HCT116 (cell line): ENCODE measurements at regions not wholly inside any gene's neighbourhood (a gene's known extent, or its start where the extent isn't known, plus 50 kb on each side); places are given as distances from the start of the nearest gene placed in this dataset.

ENCODE experiments used
- ATAC-seq: fragments of 200-7000 bp; cut with Tn5 transposase; 2 replicates; pipeline ENCODE4 v1.9.1; 2020; ENCODE audit warnings: mild to moderate bottlenecking, moderate library complexity
- BruUV-seq: library from RNA; stranded (reverse); fragments of 400-500 nt; replicated peaks from 2 replicates; lab custom pipeline; 2021; lab: Mats Ljungman, UMichigan
- CTCF ChIA-PET: fragments of 300-600 bp; sonication (Branson Sonifier 250); formaldehyde crosslinking; loops from one replicate; lab custom pipeline; 2021; ENCODE audit warnings: antibody characterized with exemption; lab: Charles Lee
- POLR2A ChIA-PET: fragments of 300-600, 350-600 bp; sonication (Branson Sonifier 250); formaldehyde crosslinking; loops from one replicate; lab custom pipeline; 2021; ENCODE audit warnings: antibody characterized with exemption; lab: Charles Lee
- RAD21 ChIA-PET, 2 experiments: fragments of 300-600 bp; sonication (Branson Sonifier 250); formaldehyde crosslinking; loops; one replicate each; lab custom pipeline; 2023; ENCODE audit warnings: low total read pairs in 2 of 2; ENCODE audit not compliant: uncharacterized antibody in 2 of 2, unreplicated experiment in 2 of 2, low non-redundant PET in 1 of 2; lab: Charles Lee
- DNase-seq: peaks from one replicate; pipeline ENCODE4 v3.0.0-alpha.2; 2010; ENCODE audit warnings: low read depth, low spot score
- H2AFZ ChIP-seq: fragments of 200-600 bp; shearing (Covaris generic), sonication (generic); 2 replicates; pipeline ENCODE4 v1.6.1; 2017; ENCODE audit warnings: low read depth, mixed run types, mixed read lengths, antibody characterized with exemption, low read length; ENCODE audit not compliant: poor library complexity, severe bottlenecking
- H3K27ac ChIP-seq: 2 replicates; pipeline ENCODE4 v1.5.1; 2012; ENCODE audit warnings: low read depth, low read length
- H3K27me3 ChIP-seq: fragments of 200-600 bp; sonication (generic); 2 replicates; pipeline ENCODE4 v1.6.1; 2016; ENCODE audit warnings: mixed run types, low read length, mixed read lengths; ENCODE audit not compliant: insufficient read depth
- H3K36me3 ChIP-seq, 2 experiments: fragments of 200-500 bp in 1 of 2; fragments of 200-600 bp in 1 of 2; sonication (Bioruptor generic) in 1 of 2; sonication (generic) in 1 of 2; 2 replicates each; pipeline versions ENCODE4 v1.5.1 to v1.6.1; 2014 to 2016; ENCODE audit warnings: low read length in 2 of 2, inconsistent platforms in 1 of 2, mixed read lengths in 1 of 2, mixed run types in 1 of 2; ENCODE audit not compliant: insufficient read depth in 2 of 2, control insufficient read depth in 1 of 2
- H3K4me1 ChIP-seq, 2 experiments: fragments of 200-600 bp in 1 of 2; sonication (generic) in 1 of 2; 2 replicates each; pipeline versions ENCODE4 v1.5.1 to v1.6.1; 2012 to 2017; ENCODE audit warnings: low read length in 2 of 2, inconsistent platforms in 1 of 2, mild to moderate bottlenecking in 1 of 2, mixed read lengths in 1 of 2, mixed run types in 1 of 2, moderate library complexity in 1 of 2; ENCODE audit not compliant: insufficient read depth in 2 of 2, control insufficient read depth in 1 of 2
- H3K4me2 ChIP-seq: fragments of 200-600 bp; sonication (generic); 2 replicates; pipeline ENCODE4 v1.6.1; 2017; ENCODE audit warnings: mixed run types, low read length, mixed read lengths
- H3K4me3 ChIP-seq, 2 experiments: fragments of 200-600 bp in 1 of 2; sonication (generic) in 1 of 2; replicated peaks in 1 of 2; 2 replicates each; pipeline ENCODE4 v1.5.1; 2011 to 2016; ENCODE audit warnings: low read length in 2 of 2, control low read depth in 1 of 2, low read depth in 1 of 2, mild to moderate bottlenecking in 1 of 2, mixed read lengths in 1 of 2, mixed run types in 1 of 2
- H3K79me2 ChIP-seq: fragments of 200-600 bp; sonication (generic); 2 replicates; pipeline ENCODE4 v1.6.1; 2017; ENCODE audit warnings: mild to moderate bottlenecking, mixed run types, low read length, moderate library complexity, mixed read lengths; ENCODE audit not compliant: insufficient read depth
- H3K9ac ChIP-seq: fragments of 200-600 bp; sonication (generic); 2 replicates; pipeline ENCODE4 v1.6.1; 2016; ENCODE audit warnings: low read length, mixed read lengths
- H3K9me2 ChIP-seq: fragments of 200-600 bp; sonication (generic), shearing (Covaris generic); 2 replicates; pipeline ENCODE4 v1.6.1; 2017; ENCODE audit warnings: mixed run types, mild to moderate bottlenecking, moderate library complexity; ENCODE audit not compliant: insufficient read depth
- H3K9me3 ChIP-seq, 2 experiments: fragments of 200-500 bp in 1 of 2; fragments of 200-600 bp in 1 of 2; sonication (Bioruptor generic) in 1 of 2; sonication (generic) in 1 of 2; 2 replicates each; pipeline ENCODE4 v1.6.1; 2014 to 2017; ENCODE audit warnings: low read length in 2 of 2, mixed read lengths in 2 of 2, inconsistent platforms in 1 of 2, low read depth in 1 of 2, mild to moderate bottlenecking in 1 of 2, mixed run types in 1 of 2, moderate library complexity in 1 of 2; ENCODE audit not compliant: control insufficient read depth in 1 of 2, insufficient read depth in 1 of 2
- H4K20me1 ChIP-seq: fragments of 200-600 bp; sonication (generic), shearing (Covaris generic); 2 replicates; pipeline ENCODE4 v1.6.1; 2017; ENCODE audit warnings: mixed run types, mild to moderate bottlenecking, moderate library complexity; ENCODE audit not compliant: insufficient read depth
- ATF3 ChIP-seq: IDR thresholded peaks from 2 replicates; pipeline ENCODE4 v1.6.1; 2012
- CBX3 ChIP-seq: IDR thresholded peaks from 2 replicates; pipeline ENCODE4 v1.6.1; 2012; ENCODE audit warnings: low read depth
- CEBPB ChIP-seq: IDR thresholded peaks from 2 replicates; pipeline ENCODE4 v1.6.1; 2012; ENCODE audit warnings: low read depth
- EGR1 ChIP-seq: IDR thresholded peaks from 2 replicates; pipeline ENCODE4 v1.6.1; 2012; ENCODE audit warnings: low read depth
- EZH2 ChIP-seq: fragments of 200-600 bp; sonication (generic); IDR thresholded peaks from 2 replicates; pipeline ENCODE4 v1.6.1; 2017; ENCODE audit warnings: antibody characterized with exemption, mixed run types
- FOSL1 ChIP-seq: IDR thresholded peaks from 2 replicates; pipeline ENCODE4 v1.6.1; 2012; ENCODE audit warnings: low read depth
- JUND ChIP-seq: IDR thresholded peaks from 2 replicates; pipeline ENCODE4 v1.6.1; 2012
- MAX ChIP-seq: IDR thresholded peaks from 2 replicates; pipeline ENCODE4 v1.6.1; 2012
- POLR2AphosphoS5 ChIP-seq: IDR thresholded peaks from 2 replicates; pipeline ENCODE4 v1.6.1; 2011; ENCODE audit warnings: mild to moderate bottlenecking, low read depth, low read length, moderate library complexity
- RAD21 ChIP-seq: IDR thresholded peaks from 2 replicates; pipeline ENCODE4 v1.6.1; 2012; ENCODE audit warnings: low read depth, mild to moderate bottlenecking
- REST ChIP-seq: IDR thresholded peaks from 2 replicates; pipeline ENCODE4 v1.6.1; 2012; ENCODE audit warnings: low read depth
- SIN3A ChIP-seq: IDR thresholded peaks from 2 replicates; pipeline ENCODE4 v1.6.1; 2012; ENCODE audit warnings: low read depth
- SP1 ChIP-seq: IDR thresholded peaks from 2 replicates; pipeline ENCODE4 v1.6.1; 2012; ENCODE audit warnings: low read depth
- SRF ChIP-seq: IDR thresholded peaks from 2 replicates; pipeline ENCODE4 v1.6.1; 2012; ENCODE audit warnings: low read depth
- YY1 ChIP-seq: IDR thresholded peaks from 2 replicates; pipeline ENCODE4 v1.6.1; 2011; ENCODE audit warnings: low read length, low read depth, moderate library complexity, mild to moderate bottlenecking; ENCODE audit not compliant: insufficient replicate concordance; ENCODE audit errors: extremely low read depth
- ZNF274 ChIP-seq: fragments of 200-500 bp; sonication (Bioruptor generic); IDR thresholded peaks from 2 replicates; pipeline ENCODE4 v1.6.1; 2014; ENCODE audit warnings: mild to moderate bottlenecking, low read depth, low read length, inconsistent platforms
- intact Hi-C: fragments of 100-400 bp; cut with micrococcal nuclease; formaldehyde crosslinking; loops from 2 replicates; pipeline ENCODE4 v1.10.0; 2022
- TF ChIP-seq, protein P1 (sequence below), 3 experiments: fragments of 200-600 bp in 1 of 3; sonication (generic) in 1 of 3; IDR thresholded peaks in 2 of 3; conservative IDR thresholded peaks in 1 of 3; 2 replicates each; pipeline ENCODE4 v1.5.1; 2012 to 2017; ENCODE audit warnings: low read depth in 2 of 3, low read length in 2 of 3, antibody characterized with exemption in 1 of 3, borderline replicate concordance in 1 of 3, control low read depth in 1 of 3, mild to moderate bottlenecking in 1 of 3, mixed read lengths in 1 of 3, mixed run types in 1 of 3, moderate library complexity in 1 of 3; ENCODE audit not compliant: insufficient read depth in 1 of 3

DNA sequence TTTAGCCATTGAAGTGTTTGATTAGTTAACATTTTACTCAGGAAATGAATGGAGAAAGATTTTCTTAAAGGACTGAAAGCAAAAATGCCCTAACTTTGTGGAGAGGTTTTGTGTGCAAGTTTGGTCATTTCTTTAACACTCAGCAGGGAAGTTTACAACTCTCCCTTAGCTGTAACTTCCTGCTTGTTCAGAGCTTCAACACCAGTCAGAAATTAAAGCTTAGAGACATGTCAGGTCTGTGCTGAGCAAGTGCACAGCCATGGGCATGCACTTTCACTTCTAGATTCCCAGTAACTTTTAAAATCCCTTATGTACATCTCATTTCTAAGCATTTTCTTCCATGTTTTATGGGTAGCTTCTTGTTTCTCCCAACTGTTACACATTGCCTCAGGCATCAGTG lies 326.0 kb downstream of the ACTRT1 start (continued):
- TF ChIP-seq, protein P1, sequence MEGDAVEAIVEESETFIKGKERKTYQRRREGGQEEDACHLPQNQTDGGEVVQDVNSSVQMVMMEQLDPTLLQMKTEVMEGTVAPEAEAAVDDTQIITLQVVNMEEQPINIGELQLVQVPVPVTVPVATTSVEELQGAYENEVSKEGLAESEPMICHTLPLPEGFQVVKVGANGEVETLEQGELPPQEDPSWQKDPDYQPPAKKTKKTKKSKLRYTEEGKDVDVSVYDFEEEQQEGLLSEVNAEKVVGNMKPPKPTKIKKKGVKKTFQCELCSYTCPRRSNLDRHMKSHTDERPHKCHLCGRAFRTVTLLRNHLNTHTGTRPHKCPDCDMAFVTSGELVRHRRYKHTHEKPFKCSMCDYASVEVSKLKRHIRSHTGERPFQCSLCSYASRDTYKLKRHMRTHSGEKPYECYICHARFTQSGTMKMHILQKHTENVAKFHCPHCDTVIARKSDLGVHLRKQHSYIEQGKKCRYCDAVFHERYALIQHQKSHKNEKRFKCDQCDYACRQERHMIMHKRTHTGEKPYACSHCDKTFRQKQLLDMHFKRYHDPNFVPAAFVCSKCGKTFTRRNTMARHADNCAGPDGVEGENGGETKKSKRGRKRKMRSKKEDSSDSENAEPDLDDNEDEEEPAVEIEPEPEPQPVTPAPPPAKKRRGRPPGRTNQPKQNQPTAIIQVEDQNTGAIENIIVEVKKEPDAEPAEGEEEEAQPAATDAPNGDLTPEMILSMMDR (IDR thresholded peaks at IDR 0.05 in 2 of 3, conservative IDR thresholded peaks at IDR 0.05 in 1 of 3; ENCODE audit: borderline replicate concordance in 1 of 3, insufficient read depth in 1 of 3, low read depth in 2 of 3, low read length in 2 of 3), result no peak
- TF ChIP-seq POLR2AphosphoS5 (no peak), SP1 (no peak)

GRCh38 chrX:127708155-127708554 lies 344.0 kb downstream of the ACTRT1 start:
- Histone ChIP-seq H3K4me2 (no peak overlapping the region), H4K20me1 (no peaks in the 10 kb centered on the region), H3K4me1 (no peaks in the 10 kb centered on the region), H3K9me3 (no peaks in the 10 kb centered on the region; a peak in 1 of 4 replicates), H3K36me3 (no peaks in the 10 kb centered on the region), H3K4me3 (no peak overlapping the region), H3K27me3 (no peaks in the 10 kb centered on the region), H2AFZ (no peak overlapping the region), H3K9me2 (no peaks in the 10 kb centered on the region), H3K9ac (no peak overlapping the region), H3K27ac (no peak overlapping the region), H3K79me2 (no peaks in the 10 kb centered on the region)
- no peak for ATAC-seq
- no TSS peak for BruUV-seq
- ChIA-PET CTCF (no interaction called here), RAD21 (no interaction called here), POLR2A (no interaction called here)
- intact Hi-C loops, result no loop called here
- no peak for DNase-seq
- TF ChIP-seq FOSL1 (no peak), POLR2AphosphoS5 (no peak), SRF (no peak), SIN3A (no peak), CBX3 (no peak), SP1 (no peak), ATF3 (no peak), CEBPB (no peak), EGR1 (no peak), RAD21 (no peak), REST (no peak), ZNF274 (no peak), YY1 (no peak), EZH2 (no peak), MAX (no peak), JUND (no peak)
- TF ChIP-seq, protein P1 (IDR thresholded peaks at IDR 0.05 in 2 of 3, conservative IDR thresholded peaks at IDR 0.05 in 1 of 3; ENCODE audit: borderline replicate concordance in 1 of 3, insufficient read depth in 1 of 3, low read depth in 2 of 3, low read length in 2 of 3), result no peak
